NCI-H146 treated with DMSO at 0.1 percent for 48 hours (cell line): ENCODE measurements at regions not wholly inside any gene's neighbourhood (a gene's known extent, or its start where the extent isn't known, plus 50 kb on each side); places are given as distances from the start of the nearest gene placed in this dataset.
"Not testable (repeated sequence)": the region's sequence is repeated elsewhere in the genome, so short reads cannot be mapped to it uniquely, and the experiment has no call there.

Experiments
- DNase-seq: peaks from one replicate; lab custom pipeline; 2025; ENCODE audit not compliant: unreplicated experiment; lab: John Stamatoyannopoulos, UW

DNA sequence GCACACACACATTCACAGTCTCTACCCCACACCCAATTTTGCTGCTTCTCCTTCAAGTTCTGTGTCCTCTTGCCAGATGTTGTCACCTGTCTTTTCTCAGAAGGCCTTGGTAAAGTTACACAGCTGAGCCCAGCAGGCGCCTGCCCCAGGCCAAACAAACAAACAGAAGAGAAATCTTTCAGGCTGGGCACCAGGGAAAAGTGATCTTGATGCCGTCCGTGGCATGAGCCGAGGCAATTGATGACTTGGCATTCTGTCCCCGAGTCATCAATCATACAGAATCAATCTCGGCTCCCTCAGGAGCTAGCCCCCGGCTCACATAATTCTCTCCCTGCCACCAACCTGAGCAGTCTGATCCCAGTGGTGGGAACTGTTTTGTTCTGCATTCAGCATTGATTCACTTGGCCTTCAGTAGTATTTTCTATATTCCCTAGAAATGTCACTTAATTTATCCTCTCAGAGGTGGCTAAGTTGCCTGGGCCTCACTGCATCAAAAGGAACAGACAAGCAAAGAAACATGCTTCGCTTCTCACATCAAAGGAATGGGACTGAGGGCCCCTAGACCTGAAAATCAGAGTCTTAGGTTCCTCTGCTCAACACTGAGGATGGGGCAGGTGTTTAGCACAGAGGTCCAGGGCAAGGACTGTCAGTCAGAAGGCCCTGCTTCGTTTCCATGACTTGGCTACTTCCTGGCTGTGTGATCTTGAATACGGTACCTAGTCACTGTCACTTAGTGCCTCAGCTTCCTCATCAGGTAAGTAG lies 278.8 kb upstream of the CELF4 start:
- no peak for DNase-seq

DNA sequence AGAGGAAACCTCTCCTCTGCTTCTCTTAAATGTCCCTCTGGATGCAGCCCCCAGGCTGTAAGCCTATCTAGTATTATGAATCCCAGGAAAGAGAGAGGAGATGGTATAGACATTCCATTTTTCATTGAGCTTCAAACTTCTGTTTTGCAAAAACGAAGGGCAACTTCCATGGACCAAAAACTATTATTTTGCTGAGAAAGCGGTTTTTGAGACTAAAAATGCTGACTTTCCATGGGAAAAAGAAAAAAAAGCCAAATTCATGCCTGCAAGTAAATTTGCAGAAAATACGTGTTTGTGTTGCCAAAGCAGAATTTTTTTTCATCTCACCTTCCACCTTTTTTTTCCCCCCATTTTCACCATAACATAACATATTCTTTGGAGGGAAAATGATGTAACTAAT lies 272.5 kb upstream of the CELF4 start:
- DNase-seq: no peak

DNA sequence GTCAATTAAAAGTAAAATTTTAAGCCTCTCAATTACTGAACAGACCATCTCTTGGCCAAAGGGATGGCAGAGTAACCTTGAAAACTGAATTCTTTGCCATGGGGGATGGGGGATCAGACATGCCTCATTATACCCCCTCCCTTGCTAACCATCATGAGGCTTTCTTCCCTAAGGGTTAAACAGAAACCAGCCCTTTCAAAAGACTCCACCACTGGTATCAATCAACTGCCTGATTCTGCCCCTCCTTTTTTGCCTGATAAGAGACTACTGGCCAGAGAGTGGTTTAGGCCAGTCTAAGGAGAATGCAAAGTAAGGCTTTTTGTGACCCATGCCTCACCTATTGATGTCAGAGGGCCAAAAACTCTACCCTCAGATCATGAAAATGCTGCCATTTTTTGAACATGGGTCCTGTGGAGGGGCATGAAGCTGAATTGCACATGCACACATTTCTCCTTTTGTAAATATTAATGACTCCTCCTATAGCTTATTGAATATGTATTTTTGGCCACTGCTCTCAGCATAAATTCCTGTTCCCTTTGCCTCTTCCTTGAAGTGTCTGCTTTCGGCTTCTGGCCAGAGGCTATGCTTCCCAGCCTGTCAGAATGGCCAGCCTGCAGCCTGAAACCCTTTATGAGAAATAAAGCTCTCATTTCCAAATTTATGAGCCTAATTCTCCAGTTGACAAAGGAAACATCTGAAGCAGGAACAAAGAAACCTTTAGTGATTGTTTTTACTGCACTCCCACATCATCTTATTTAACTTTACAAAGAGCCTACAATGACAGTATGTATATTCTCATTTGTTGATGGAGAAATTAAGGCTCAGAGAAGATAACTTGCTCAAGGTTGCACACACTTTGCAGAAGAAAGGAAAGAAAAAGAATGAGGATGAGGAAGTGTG lies 270.7 kb upstream of the CELF4 start:
- no peak for DNase-seq

DNA sequence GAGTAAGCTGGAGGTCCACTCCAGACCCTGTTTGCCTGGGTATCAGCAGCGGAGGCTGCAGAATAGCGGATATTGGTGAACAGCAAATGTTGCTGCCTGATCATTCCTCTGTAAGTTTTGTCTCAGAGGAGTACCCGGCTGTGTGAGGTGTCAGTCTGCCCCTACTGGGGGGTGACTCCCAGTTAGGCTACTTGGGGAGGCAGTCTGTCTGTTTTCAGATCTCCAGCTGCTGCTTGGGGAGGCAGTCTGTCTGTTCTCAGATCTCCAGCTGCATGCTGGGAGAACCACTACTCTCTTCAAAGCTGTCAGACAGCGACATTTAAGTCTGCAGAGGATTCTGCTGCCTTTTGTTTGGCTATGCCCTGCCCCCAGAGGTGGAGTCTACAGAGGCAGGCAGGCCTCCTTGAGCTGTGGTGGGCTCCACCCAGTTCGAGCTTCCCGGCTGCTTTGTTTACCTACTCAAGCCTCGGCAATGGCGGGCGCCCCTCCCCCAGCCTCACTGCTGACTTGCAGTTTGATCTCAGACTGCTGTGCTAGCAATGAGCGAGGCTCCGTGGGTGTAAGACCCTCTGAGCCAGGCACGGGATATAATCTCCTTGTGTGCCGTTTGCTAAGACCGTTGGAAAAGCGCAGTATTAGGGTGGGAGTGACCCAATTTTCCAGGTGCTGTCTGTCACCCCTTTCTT lies 266.6 kb upstream of the CELF4 start:
- not testable (repeated sequence) for DNase-seq

DNA sequence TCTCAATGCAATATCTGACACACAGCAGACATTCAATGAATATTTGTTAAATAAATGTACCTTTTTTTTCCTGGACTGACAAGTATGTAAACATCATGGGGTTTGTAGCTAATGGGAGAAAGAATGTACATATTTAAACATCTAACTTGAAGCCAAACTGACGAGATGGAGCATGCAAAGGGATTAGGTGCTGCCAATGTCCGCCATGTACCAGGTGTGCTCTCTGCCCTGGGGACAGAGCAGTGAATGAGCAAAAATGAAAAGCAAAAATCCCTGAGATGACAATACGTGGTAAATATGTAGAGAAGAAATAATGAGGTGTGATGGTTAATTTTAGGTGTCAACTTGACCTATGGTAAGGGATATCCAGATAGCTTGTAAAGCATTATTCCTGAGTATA lies 247.4 kb upstream of the CELF4 start:
- DNase-seq: no peak

DNA sequence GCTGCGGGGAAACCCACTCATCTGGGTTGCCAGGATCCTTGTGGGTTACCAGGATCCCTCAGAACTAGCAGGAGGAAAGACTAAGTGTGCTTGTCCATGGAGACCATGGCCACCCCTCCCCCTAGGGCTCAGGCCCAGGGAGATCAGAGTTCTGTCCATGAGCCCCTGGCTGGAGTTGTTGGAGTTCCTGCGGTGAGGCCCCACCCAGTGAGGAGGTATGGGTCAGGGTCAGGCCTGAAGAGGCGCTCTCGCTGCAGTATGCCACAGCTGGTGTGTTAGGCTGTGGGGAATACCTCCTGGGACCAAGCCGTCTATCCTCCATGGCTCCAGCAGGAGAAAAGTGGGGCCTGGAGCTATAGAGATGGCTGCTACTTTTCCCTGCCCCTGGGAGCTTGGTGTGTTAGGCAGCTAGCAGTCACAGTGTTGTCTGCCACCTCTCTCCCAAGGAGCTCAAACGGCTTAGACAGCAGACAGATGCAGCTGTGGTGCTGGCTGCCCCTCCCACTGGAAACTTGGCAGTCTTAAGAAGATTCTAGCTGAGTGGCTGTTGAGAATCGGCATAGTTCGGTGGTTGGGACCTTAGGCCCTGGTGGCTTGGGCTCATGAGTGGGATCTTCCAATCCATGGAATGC lies 240.3 kb upstream of the CELF4 start:
- no peak for DNase-seq

DNA sequence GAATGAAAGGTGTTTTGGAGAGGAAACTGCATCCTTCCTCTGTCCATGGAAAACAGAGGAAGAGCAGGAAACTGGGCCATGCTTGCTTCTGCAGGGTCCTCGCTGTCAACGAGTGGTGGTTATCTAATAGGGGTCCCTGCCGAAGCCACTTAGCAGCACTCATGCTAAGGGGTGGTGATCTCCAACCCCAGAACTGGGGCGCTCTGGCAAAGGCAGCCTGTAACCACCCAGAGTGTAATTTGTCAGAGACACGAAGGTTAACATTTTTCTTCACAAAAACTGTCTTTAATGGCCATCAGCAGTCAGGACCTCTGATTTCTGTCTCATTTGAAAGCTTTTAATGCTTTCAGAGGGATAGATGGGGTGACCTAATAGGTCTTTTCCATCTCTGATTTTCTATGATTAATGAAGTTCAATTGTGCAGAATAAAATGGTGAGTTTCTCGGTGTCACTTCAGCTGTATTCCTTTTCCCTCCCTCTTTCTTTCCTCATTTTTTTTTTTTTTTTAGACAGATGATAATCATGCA lies 231.3 kb upstream of the CELF4 start:
- DNase-seq: no peak

DNA sequence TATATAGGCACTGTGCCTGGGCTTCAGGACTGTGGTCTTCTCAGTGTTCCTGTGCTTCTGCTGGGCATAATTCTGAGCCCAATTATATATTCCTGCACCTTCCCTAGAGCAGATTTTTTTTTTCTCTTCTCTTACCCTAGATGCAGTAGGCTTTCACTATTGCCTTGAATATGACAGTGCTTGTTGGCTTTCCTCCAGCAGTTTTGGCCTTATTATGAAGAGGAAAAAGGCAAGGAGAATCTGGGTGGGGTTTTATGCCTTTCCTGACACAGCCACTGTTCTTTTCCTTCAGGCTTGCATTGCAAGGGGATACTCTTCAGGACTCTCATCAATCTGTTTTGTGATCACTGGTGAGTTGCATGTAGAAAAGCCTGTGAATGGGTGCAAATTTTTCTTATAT lies 221.9 kb upstream of the CELF4 start:
- no peak for DNase-seq

DNA sequence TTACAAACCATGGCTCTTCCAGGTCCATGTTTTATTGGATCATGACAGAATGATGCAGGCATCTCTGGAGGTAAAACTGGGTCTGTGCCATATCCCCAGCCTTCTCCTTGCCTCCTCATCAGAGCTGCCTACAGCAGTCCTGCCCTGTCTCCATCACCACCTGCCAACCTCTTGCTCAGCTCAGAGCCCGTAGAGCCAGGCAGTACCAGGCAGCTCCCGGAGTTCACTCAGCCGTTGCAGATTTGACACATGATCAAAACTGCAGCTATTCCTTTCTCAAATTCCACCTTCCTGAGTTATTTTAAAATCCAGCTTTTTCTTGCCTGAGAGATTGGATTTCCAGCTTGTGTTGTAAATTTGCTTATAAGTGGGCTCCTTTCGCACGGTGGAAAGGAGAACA lies 218.2 kb upstream of the CELF4 start:
- DNase-seq: no peak

DNA sequence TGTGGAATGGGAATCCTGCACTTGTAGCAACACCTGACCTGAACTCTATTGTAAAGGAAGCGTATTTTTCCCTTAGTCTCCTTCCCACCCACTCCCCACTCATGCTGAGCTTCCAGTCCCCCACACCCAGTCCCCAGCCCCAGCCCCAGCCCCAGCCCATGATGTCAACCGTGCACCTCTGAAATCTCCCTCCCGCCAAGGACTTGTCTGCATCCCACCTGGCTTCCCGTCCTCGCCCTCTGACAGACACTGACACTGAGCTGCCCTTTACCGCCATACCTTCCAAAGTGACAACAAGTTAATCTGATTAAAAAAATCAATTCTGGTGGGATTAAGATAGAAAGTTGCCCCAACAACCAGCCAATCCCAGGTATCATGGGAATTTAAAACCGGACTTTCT lies 213.6 kb upstream of the CELF4 start:
- DNase-seq: no peak

DNA sequence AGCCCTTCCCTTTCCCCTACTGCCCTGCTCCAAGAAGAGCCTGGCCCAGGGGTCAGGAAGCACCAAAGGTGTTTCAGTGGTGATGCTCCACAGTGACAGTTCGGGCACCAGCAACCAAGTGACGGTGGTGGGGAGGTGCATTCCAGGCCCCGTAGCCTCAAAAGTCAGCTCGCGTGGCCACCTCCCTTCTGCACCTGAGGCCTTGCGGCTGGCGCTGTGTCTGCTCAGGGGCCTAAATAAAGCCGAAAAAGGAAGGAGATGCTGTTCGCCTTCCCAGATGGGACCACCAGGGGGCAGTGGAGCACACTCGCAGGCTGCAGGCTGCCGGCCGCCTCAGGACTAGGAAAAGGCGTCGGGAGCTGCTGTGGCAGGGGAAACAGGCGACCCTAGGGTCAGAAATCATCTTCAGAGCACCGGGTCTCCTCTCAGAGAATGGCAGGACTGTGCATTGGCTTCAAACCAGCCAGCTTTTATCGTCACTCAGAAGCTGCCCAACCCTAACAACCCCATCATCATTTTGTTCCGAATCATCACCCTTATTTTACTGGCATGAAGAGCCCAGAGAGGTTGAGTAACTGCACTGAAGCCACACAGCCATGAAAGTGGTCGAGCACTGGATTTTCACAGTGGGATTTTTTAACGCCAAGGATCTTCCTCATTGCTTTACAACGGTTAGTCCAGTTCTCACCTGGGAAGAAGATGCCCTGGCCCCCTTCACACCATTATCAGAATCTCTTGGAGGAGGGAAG lies 213.0 kb upstream of the CELF4 start:
- peak; percentile 79 for DNase-seq

DNA sequence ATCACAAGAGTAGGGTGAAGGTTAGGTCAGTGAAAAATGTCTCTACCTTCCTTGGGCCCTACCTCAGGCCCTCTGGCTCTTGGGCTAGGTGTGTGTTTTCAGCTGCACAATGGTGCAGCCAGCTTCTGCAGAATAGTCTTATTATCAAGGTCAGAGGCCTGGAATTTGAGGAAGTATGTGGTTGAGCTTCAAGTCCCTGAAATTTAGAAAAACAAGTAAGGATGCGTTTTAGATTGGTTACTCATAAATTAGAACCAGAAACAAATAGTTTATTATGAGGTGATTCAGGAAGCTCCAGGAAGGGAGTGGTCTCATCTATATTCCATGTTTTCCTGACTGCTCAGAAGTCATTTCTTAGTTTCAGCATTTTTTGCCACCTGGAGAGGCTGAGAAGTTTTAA lies 204.2 kb upstream of the CELF4 start:
- DNase-seq: no peak

DNA sequence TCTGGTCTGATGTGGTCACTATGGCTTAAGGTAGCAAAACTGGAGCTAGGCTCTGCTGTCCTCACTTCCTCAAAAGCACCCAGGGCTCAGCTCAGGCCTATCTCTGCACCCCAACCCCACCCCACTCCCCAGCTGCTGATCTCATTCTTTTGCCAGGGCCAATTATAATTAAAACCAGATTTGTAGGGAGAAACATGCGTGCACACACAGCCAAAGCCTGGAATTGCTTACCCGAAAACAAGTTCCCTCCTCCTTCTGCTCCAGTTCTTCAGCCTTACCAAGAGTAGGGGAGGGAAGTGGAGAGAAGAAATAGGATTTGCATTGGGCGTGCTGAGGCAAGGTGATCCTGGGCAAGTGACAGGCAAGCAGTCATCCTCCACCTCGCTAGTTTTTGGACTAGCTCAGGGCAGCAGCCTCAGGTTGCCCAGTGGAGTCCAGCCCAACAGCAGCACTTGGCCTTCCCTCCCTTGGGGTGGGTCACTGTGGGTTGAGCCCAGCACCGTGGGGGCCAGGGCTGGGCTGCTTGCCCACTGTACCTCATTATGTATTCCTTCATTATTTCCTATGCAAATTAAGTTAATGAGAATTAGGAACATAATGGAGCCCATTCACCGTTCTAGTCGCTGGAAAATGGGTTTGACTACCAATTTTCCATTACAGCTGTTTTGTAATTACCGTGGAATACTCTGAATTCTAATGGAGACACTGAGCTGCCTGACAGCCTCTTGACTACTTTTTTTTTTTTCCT lies 199.1 kb upstream of the CELF4 start:
- DNase-seq: no peak

DNA sequence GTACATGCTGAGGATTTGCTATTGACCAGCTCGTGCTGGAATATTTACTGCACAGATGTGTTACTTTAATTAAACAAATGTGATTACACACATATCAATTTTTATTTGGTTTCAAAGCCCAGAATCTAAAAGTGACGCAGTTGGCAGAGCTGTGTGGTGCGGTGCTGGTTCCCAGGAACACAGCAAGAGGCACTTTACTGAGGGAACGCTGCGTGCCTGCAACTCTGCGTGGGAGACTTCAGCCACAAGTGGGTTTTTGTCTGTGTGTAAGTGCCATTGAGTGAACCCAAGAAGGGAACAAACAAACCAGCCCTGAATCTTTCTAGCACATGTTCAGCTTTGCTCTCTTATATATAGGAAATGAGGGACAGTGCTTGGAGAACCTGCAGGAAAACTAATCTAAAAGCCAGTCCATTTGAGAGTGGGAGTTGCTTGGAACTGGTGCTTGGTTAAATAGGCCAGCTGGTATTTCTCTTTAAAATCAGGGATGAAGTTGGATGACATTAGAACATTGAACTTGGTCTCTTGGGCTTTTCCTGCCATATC lies 196.6 kb upstream of the CELF4 start:
- no peak for DNase-seq

DNA sequence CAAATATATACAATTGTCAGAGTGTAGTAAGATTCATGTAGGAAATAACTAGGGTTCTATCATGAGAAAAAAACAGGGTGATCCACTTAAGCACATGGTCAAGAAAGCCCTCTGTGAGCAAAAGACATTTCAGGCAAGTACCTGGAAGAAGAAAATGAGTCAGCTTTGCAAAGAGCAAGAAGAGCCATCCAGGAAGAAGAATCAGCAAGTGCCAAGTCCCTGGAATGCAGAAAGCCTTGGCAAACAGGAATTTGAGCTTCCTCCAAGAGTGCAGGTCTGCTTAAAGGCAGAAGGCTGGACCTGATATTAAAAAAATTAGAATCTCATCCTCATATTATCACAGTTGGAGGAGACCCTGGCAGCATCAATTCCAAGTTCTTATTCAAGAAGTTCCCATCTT lies 188.5 kb upstream of the CELF4 start:
- DNase-seq: no peak

DNA sequence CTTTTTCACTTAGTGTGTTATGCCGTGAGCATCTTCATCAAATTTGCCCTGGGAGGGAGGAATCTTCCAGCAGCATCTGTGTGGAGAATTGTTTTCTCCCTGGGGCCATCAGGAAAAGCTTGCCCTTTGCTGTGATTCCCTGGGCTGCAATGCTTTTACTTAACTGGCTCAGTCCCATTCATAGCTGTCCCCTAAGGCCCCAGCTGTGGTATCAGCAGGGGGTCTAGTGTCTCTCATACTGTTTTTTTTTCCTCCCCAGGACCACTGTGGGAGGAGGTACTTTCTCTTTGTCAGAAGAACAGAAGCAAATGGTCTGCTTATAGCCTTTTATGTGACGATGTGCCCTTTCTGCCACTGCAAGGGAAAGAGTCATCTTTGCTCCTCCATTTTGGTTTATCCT lies 176.8 kb upstream of the CELF4 start:
- DNase-seq: peak; percentile 85

DNA sequence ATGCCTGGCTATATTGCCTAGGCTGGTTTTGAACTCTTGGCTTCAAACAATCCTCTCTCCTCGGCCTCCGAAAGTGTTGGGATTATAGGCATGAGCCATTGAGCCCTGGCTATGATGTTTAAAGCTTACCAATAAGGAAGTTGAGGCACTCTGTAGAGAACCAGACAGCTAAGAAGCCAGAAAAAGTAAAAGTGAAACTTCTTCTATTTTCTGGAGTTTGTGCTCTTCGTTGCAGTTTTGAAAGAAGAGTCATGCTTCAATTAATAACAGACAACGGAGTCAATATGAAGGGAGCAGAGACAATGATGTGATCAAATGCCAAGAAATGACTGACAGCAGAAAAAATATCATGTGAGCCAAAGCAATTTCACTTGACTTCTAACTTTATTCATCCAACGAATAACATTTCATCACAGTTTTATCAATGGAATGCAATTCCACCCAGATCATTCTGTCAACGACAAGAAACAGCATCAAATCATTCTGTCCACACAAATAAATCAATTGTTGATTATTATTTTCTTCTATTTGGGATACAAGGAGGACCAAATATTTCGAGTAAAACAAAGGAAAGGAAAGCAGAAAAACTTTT lies 175.5 kb upstream of the CELF4 start:
- no peak for DNase-seq

DNA sequence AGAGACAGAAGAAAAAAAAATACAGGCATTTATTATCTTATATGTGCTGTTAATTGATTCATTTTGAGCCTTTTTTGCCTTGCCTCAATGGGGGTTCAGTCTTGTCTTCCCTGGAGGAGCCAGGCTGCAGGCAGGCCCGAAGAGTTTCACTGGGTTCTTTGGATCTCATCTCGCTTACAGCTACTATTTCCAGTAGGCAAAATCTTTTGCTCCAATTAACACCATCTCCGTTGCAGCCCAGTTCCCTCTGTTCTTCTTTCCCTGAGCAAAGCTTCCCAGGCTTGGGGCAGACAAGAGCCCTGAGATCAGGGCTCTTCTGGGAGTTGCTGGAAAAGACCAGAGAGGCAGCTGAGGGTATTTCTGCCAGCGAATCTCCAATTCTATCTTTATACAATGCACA lies 168.8 kb upstream of the CELF4 start:
- DNase-seq: no peak

DNA sequence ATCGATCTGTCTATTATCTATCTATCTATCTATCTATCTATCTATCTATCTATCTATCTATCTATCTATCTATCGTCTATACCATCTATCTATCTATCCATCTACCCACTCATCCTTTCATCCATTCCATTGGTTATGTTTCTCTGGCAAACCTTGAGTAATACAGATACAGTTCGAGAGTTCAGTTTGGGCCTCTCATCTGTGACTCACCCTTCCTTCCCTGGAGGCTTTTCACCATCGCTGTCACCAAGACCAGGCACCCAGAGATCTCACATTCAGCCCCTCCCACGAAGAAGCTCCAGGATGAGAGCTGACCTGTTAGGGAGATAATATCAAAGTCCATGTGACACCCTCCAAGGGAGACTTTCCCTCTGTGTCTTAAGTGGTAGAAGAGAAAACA lies 164.1 kb upstream of the CELF4 start:
- DNase-seq: no peak
